GM18861 (cell line): ENCODE measurements at regions not wholly inside any gene's neighbourhood (a gene's known extent, or its start where the extent isn't known, plus 50 kb on each side); places are given as distances from the start of the nearest gene placed in this dataset.
"Not testable (repeated sequence)": the region's sequence is repeated elsewhere in the genome, so short reads cannot be mapped to it uniquely, and the experiment has no call there.

Experiments
- ATAC-seq: cut with Tn5 transposase; IDR thresholded peaks from one replicate; pipeline ENCODE4 v1.9.1; 2021; ENCODE audit not compliant: unreplicated experiment

- no peak for ATAC-seq
Observed at GRCh38 chr5:68116408-68116807, 99.1 kb upstream of the PIK3R1 start.

DNA sequence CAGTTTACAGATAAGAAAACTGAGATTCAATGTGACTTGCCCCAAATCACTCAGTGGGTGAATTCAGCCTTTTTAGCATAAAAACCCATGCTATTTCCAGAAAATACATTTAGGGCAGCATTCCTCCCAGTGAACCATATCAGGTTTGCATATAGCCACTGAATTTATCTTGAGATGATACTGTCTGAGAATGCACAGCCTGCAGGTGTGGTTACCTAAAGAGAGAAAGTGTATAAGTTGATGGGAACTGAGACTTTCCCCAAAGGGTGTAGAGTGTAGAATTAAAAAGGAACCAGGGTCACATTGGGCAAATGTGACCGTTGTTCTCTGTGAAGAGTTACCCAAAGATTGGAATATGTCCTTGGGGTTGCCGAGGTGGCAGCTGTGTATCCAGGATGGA, 100.0 kb upstream of the PIK3R1 start:
- ATAC-seq: no peak

DNA sequence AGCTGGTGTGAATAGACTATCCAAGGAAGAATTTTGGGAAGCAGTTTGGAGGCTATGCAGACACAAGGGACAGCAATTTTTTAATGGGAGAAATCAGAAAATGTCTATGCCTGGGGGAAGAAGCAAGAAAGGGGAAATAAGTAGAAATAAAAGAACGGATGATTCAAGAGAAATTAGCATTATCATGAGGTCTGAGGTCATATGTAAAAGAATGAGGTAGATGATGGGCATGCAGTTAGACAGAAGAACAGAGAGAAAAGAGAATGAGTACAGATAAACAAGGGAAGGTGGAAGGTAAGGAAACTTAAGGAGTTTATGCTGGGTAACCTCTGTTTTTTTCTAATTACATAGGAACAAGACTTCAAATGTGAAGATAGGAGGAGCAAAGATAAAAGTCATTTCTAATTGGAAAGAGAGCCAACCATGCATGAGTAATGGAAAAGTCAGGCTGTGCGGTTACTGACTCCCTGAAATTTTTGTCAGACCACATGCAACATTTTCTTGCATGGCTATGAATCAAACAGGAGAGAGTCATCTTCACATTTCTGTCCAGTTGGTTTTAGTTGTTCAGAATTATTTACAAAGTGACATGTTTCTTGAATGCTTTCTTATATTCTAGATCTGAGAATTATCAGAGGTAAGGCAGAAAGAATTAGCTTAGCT, 101.0 kb upstream of the PIK3R1 start:
- ATAC-seq: no peak

GRCh38 chr5:68112658-68113057, 102.9 kb upstream of the PIK3R1 start:
- ATAC-seq: no peak

DNA sequence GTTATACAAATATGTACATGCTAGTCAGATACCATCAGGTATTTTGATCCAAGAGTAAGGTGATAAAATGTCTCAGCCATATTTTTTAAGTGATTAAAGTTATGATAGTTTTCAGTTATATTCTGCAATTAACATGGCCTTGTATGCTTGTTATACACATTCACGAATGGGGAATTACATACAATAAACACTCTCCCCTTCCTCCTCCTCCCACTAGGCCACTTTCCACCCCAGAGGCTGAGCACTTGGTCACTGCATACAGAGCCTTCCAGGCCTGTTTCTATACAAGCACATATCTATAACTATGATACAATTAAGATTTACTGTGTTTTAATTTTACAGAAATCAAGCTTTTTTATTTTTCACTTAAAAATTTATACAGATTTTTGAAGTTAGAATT, 104.7 kb upstream of the PIK3R1 start:
- ATAC-seq: no peak

- no peak for ATAC-seq
Observed at GRCh38 chr5:68110264-68110663, 105.3 kb upstream of the PIK3R1 start.

DNA sequence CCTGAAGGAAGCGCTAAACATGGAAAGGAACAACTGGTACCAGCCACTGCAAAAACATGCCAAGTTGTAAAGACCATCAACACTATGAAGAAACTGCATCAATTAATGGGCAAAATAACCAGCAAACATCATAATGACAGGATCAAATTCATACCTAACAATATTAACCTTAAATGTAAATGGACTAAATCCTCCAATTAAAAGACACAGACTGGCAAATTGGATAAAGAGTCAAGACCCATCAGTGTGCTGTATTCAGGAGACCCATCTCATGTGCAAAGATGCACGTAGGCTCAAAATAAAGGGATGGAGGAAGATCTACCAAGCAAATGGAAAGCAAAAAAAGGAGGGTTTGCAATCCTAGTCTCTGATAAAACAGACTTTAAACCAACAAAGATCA, 111.3 kb upstream of the PIK3R1 start:
- not testable (repeated sequence) for ATAC-seq

GRCh38 chr5:68103297-68103696, 112.3 kb upstream of the PIK3R1 start:
- not testable (repeated sequence) for ATAC-seq

GRCh38 chr5:68099327-68099726, 116.2 kb upstream of the PIK3R1 start:
- no peak for ATAC-seq

DNA sequence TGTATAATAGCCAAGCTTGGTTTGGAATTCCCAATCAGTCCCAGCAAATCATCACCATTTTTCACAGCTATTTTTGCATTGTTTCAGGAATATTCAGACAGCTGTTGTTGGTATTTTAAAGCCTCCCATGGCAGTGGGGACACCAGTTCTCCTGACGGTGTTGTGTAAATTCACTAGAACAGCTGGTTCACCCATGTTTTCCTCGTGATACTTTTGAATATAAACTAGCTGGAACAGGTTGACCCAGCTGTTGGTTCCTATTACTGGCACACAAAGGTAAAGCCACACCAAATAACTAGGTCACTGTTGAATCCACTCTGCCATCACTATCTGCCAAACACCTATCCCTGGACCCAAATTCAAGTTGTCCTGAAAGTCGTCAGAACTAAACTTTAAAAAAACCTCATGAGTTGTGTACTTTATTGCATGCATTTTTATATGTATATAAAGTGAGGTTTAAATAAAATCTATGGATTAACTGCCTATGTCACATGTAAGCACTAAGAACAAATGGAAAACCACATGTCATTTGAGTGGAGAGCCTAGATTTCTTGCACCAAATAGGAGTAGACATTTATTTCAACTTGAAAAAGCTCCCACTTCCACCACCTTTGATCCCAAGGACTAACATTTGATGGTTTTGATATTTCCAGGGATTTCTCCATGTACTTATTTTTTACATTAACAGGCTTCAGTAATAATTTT, 121.9 kb upstream of the PIK3R1 start:
- no peak for ATAC-seq

DNA sequence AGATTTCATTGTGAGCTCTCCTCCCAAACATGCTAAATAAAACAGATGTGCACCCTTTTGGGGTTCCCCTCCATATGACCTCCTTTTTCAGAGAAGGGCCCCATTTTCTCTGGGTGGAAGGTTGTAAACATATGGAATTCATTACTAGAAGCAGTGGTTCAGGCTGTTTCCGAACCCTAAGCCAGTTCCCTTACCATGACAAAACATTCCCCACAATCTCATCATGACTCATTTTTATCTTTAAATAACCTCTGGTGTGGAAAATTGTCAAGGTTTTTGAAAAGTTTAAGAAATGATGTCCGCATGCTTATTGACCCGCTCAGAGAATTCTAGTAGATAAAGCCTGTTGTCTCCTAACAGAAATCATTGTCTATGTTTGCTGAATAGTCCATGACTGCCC, 127.3 kb upstream of the PIK3R1 start:
- ATAC-seq: no peak

DNA sequence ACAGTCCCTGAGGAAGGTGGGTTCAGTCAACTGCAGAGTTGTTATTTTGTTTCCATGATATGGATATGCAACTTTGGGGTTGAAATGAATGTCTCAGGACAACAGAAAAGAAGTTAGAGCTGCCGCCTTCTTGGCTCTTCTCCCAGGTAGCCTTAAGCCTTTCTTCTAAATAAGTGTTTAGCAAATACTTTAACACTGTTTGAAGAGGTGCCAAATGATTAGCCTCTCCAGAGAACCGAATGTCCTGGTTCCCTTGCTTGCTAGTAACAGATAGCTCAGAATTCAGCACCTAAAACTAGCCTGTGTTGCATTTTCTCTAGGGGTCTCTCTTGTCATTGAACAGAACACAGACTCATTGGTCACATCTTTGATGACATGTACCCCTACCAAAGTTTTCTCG, 127.7 kb upstream of the PIK3R1 start:
- no peak for ATAC-seq

- no peak for ATAC-seq
Observed at GRCh38 chr5:68086857-68087256, 128.7 kb upstream of the PIK3R1 start.

DNA sequence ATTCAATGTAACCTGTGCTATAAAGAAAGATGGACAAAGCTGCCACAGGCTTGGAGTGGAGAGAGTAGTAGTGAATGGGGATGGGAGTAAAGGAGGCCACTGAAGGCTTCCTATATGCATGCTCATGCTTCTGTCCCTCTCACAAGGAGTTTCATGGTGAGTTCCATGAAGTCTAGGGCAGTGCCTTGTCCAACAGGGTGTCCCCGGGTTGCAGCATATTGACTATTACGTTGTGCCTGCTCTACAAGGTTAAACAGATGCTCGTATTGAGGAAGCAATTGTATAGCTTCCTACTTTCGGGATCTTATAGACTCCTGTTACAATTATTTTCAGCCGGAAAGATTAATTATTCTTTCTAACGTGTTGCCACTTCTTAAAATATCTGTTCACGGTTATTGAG, 129.1 kb upstream of the PIK3R1 start:
- ATAC-seq: no peak

- no peak for ATAC-seq
Observed at GRCh38 chr5:68084396-68084795, 131.2 kb upstream of the PIK3R1 start.

- ATAC-seq: no peak
Observed at GRCh38 chr5:68080282-68081050, 135.1 kb upstream of the PIK3R1 start.

GRCh38 chr5:68077349-68077894, 138.1 kb upstream of the PIK3R1 start:
- no peak for ATAC-seq

DNA sequence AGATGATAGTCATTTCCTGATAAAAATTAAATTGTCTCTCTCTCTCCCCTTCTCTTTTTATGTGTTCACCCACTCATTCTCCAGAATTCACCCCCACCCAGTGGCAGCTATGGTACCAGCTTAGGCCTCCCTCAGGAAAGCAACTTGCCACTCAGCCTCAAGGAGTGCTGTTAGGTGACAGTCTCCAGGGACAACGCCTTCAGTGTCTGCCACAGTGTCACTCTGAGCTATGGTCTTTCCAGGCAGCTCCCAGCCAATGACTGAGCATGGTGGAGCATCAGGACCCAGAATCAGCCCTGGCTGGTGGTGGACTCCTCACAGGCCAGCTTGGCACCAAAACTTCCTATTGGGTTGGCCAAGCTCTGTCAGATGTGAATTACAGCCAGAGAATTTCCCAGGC, 140.9 kb upstream of the PIK3R1 start:
- no peak for ATAC-seq

DNA sequence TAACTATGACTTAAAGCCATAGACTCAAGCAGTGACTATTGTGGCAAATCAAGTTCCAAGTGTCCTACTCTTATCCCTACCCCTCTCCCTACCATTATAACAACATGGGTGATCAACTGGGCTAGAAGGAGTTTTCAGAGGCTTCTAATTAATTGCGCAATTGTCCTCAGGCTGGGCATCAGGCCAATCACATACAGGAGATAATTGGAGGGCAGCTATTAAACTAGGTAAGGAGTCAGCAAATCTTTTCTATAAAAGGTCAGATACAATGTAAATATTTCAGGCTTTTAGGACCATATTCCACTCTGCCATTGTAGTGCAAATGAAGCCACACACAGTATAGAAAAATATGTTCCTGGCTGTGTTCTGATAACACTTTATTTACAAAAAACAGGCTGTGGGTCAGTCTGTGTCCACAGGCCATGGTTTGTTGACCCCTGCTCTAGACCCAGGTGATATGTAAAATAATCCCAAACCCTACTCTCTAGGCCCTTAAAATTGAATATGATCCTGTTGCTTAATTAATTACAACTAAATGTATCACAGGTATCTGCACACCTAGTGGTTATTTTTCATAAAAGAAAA, 141.4 kb upstream of the PIK3R1 start:
- no peak for ATAC-seq

DNA sequence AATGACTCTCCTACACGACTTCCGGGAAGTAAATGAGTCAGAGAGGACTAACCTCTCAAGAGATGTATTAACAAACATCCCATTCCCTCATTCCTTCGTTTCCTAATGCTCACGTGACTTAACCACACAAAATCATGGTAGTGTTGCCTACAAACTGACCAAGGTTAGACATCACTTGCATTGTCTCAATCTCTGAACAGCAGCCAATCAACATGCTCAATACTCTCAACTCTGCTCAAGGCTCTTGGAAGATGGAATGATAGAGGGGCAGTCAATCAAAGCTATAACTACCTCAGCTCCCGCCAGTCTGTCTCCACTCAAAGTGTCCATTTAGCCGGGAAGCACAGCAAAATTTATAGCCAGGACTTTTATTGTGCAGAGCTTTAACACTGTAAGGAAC, 143.8 kb upstream of the PIK3R1 start:
- no peak for ATAC-seq

- ATAC-seq: no peak
Observed at GRCh38 chr5:68071282-68071632, 144.3 kb upstream of the PIK3R1 start.
